ENCODE measurements at regions not wholly inside any gene's neighbourhood (a gene's known extent, or its start where the extent isn't known, plus 50 kb on each side); places are given as distances from the start of the nearest gene placed in this dataset.

- Histone ChIP-seq H3K4me1 (no peaks in the 10 kb centered on the region), H3K4me3 (no peak overlapping the region), H3K27ac (no peak overlapping the region), H3K36me3 (no peaks in the 10 kb centered on the region), H3K27me3 (no peaks in the 10 kb centered on the region), H3K9me3 (peaks cover 0 to 10% (median 2%) of the 10 kb centered on the region in 12 donors)
- DNase-seq (no peak), ATAC-seq (no peak)
- TF ChIP-seq POLR2A (IDR thresholded peaks at IDR 0.05) = no peak
- TF ChIP-seq, protein P1, sequence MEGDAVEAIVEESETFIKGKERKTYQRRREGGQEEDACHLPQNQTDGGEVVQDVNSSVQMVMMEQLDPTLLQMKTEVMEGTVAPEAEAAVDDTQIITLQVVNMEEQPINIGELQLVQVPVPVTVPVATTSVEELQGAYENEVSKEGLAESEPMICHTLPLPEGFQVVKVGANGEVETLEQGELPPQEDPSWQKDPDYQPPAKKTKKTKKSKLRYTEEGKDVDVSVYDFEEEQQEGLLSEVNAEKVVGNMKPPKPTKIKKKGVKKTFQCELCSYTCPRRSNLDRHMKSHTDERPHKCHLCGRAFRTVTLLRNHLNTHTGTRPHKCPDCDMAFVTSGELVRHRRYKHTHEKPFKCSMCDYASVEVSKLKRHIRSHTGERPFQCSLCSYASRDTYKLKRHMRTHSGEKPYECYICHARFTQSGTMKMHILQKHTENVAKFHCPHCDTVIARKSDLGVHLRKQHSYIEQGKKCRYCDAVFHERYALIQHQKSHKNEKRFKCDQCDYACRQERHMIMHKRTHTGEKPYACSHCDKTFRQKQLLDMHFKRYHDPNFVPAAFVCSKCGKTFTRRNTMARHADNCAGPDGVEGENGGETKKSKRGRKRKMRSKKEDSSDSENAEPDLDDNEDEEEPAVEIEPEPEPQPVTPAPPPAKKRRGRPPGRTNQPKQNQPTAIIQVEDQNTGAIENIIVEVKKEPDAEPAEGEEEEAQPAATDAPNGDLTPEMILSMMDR (IDR thresholded peaks at IDR 0.05) = no peak
- intact Hi-C loops (cut with DNase I) = no loop called here
Observed at GRCh38 chr20:55893031-55893430, 112.3 kb downstream of the CBLN4 start.

DNA sequence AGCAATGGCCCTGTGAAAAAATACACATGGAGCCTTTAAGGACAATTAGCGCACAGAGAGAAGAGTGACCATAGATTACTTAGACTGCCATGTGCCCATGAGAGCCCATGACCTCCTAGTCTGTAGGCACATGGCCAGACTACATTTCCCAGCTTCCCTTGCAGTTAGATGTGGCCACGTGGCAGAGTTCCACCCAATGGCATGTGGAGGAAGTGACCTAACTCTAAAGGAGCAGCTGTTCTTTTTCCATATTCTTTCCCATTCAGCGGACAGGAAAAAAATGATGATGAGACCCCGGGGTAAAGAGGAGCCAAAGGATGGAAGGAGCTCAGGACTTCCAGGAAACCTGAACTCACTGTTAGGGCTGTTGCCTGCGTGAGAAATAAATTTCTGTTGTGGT, 116.6 kb downstream of the CBLN4 start:
- ATAC-seq (no peak), DNase-seq (no peak)
- H3K36me3 ChIP-seq = no peaks in the 10 kb centered on the region
- 63 to 73% (median 70%) methylated on average over 5 of the region's 5 CpGs for WGBS, 4 donors
- H3K4me1 ChIP-seq = no peaks in the 10 kb centered on the region
- TF ChIP-seq POLR2A (IDR thresholded peaks at IDR 0.05) = no peak
- TF ChIP-seq, protein P1 (IDR thresholded peaks at IDR 0.05) = no peak
- intact Hi-C loops (cut with DNase I) = no loop called here
- H3K4me3 ChIP-seq = no peak overlapping the region
- H3K9me3 ChIP-seq = peaks cover 0 to 4% (median 0%) of the 10 kb centered on the region in 12 donors
- no peak overlapping the region for H3K27ac ChIP-seq
- no peaks in the 10 kb centered on the region for H3K27me3 ChIP-seq

- TF ChIP-seq POLR2A (IDR thresholded peaks at IDR 0.05) = no peak
- TF ChIP-seq, protein P1 (IDR thresholded peaks at IDR 0.05) = no peak
- intact Hi-C loops (cut with DNase I) = no loop called here
- no peaks in the 10 kb centered on the region for H3K27me3 ChIP-seq
Observed at GRCh38 chr20:55882910-55883309, 122.4 kb downstream of the CBLN4 start.

DNA sequence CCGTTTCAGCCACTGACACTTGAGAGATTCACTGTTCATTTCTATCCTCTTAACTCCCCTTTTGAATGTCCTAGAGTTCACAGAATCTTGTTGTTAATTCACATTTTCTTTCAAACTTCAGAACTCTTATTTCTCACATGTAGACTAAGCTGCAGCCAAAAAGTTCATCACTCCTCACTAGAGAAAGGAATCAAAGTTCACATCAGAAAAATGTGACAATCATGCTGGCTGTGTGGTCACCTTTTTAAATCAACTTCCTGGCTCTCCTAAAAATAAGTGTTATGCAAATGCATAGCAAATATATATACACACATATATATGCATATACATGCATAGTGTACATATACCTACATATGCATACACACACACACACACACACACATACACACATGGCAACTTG, 123.0 kb downstream of the CBLN4 start:
- no peaks in the 10 kb centered on the region for H3K4me1 ChIP-seq

More at GRCh38 chr20:55882910-55883309, 122.4 kb downstream of the CBLN4 start:
- H3K4me3 ChIP-seq = no peak overlapping the region
- 43 to 51% (median 50%) methylated on average over 3 of the region's 3 CpGs for WGBS, 4 donors
- H3K27ac ChIP-seq = no peak overlapping the region
- ATAC-seq (no peak), DNase-seq (no peak)
- no peaks in the 10 kb centered on the region for H3K9me3 ChIP-seq
- no peaks in the 10 kb centered on the region for H3K4me1 ChIP-seq
- no peaks in the 10 kb centered on the region for H3K36me3 ChIP-seq

More for the DNA sequence above, 123.0 kb downstream of the CBLN4 start:
- no peaks in the 10 kb centered on the region for H3K9me3 ChIP-seq
- no peaks in the 10 kb centered on the region for H3K36me3 ChIP-seq
- H3K27me3 ChIP-seq = no peaks in the 10 kb centered on the region
- intact Hi-C loops (cut with DNase I) = no loop called here
- TF ChIP-seq POLR2A (IDR thresholded peaks at IDR 0.05) = no peak
- TF ChIP-seq, protein P1 (IDR thresholded peaks at IDR 0.05) = no peak
- no peak for ATAC-seq
- no peak overlapping the region for H3K27ac ChIP-seq
- DNase-seq = no peak
- no peak overlapping the region for H3K4me3 ChIP-seq
- 50 to 55% (median 54%) methylated on average over 1 of the region's 1 CpG for WGBS, 4 donors
